ENCODE measurements at regions not wholly inside any gene's neighbourhood (a gene's known extent, or its start where the extent isn't known, plus 50 kb on each side); places are given as distances from the start of the nearest gene placed in this dataset.

- TF ChIP-seq CTCF (IDR thresholded peaks at IDR 0.05) (no peak), POLR2A (IDR thresholded peaks at IDR 0.05) (no peak)
Observed at GRCh38 chr21:18705971-18706370, 302.4 kb upstream of the TMPRSS15 start.
